HG03175 (cell line): ENCODE measurements at regions not wholly inside any gene's neighbourhood (a gene's known extent, or its start where the extent isn't known, plus 50 kb on each side); places are given as distances from the start of the nearest gene placed in this dataset.

Experiments used
- ATAC-seq: cut with Tn5 transposase; IDR thresholded peaks from one replicate; pipeline ENCODE4 v1.9.1; 2021; ENCODE audit warnings: mild to moderate bottlenecking, moderate library complexity; ENCODE audit not compliant: unreplicated experiment

GRCh38 chr3:103705641-103706040, 1270.8 kb downstream of the ZPLD1 start:
- no peak for ATAC-seq

GRCh38 chr3:103706671-103707070, 1271.9 kb downstream of the ZPLD1 start:
- no peak for ATAC-seq

- ATAC-seq: no peak
Observed at GRCh38 chr3:103711670-103712069, 1276.9 kb downstream of the ZPLD1 start.

GRCh38 chr3:103712320-103713008, 1277.6 kb downstream of the ZPLD1 start:
- no peak for ATAC-seq

GRCh38 chr3:103729547-103729946, 1294.7 kb downstream of the ZPLD1 start:
- ATAC-seq: no peak

- ATAC-seq: no peak
Observed at GRCh38 chr3:103730744-103731143, 1295.9 kb downstream of the ZPLD1 start.

GRCh38 chr3:103752986-103753385, 1318.2 kb downstream of the ZPLD1 start:
- ATAC-seq: no peak

GRCh38 chr3:103767635-103768034, 1332.8 kb downstream of the ZPLD1 start:
- no peak for ATAC-seq

- ATAC-seq: no peak
Observed at GRCh38 chr3:103785017-103785416, 1350.2 kb downstream of the ZPLD1 start.

GRCh38 chr3:103785537-103785936, 1350.7 kb downstream of the ZPLD1 start:
- ATAC-seq: no peak

GRCh38 chr3:103786296-103786695, 1351.5 kb downstream of the ZPLD1 start:
- ATAC-seq: no peak

- no peak for ATAC-seq
Observed at GRCh38 chr3:103787164-103787871, 1352.5 kb downstream of the ZPLD1 start.

- ATAC-seq: no peak
Observed at GRCh38 chr3:103787879-103788278, 1353.1 kb downstream of the ZPLD1 start.

- ATAC-seq: no peak
Observed at GRCh38 chr3:103791786-103792515, 1357.1 kb downstream of the ZPLD1 start.

GRCh38 chr3:103794656-103795055, 1359.8 kb downstream of the ZPLD1 start:
- ATAC-seq: no peak

- no peak for ATAC-seq
Observed at GRCh38 chr3:103796068-103796467, 1361.3 kb downstream of the ZPLD1 start.

GRCh38 chr3:103803787-103804186, 1369.0 kb downstream of the ZPLD1 start:
- no peak for ATAC-seq

- ATAC-seq: no peak
Observed at GRCh38 chr3:103810167-103810566, 1375.4 kb downstream of the ZPLD1 start.

GRCh38 chr3:103813955-103814354, 1379.1 kb downstream of the ZPLD1 start:
- no peak for ATAC-seq

- ATAC-seq: no peak
Observed at GRCh38 chr3:103818398-103818797, 1383.6 kb downstream of the ZPLD1 start.

GRCh38 chr3:103818800-103819199, 1384.0 kb downstream of the ZPLD1 start:
- no peak for ATAC-seq

GRCh38 chr3:103825586-103825985, 1390.8 kb downstream of the ZPLD1 start:
- no peak for ATAC-seq
